ENCODE measurements at regions not wholly inside any gene's neighbourhood (a gene's known extent, or its start where the extent isn't known, plus 50 kb on each side); places are given as distances from the start of the nearest gene placed in this dataset.

GRCh38 chr4:119897260-119897659 is 169.4 kb downstream of the MAD2L1 start:
- Histone ChIP-seq H3K36me3 (ENCODE audit: insufficient read depth, low read length) (no peaks in the 10 kb centered on the region), H3K4me2 (ENCODE audit: low read length) (no peak overlapping the region), H4K20me1 (ENCODE audit: insufficient read depth, low read length) (no peaks in the 10 kb centered on the region), H3K79me2 (ENCODE audit: insufficient read depth, low read depth, low read length) (no peaks in the 10 kb centered on the region), H3K4me1 (ENCODE audit: insufficient read depth, low read length, poor library complexity, severe bottlenecking) (no peaks in the 10 kb centered on the region), H3K27ac (ENCODE audit: low read depth, low read length, poor library complexity, severe bottlenecking) (no peak overlapping the region), H3K9me2 (ENCODE audit: insufficient read depth, low read length) (no peaks in the 10 kb centered on the region), H3K4me3 (ENCODE audit: low read depth, low read length, poor library complexity, severe bottlenecking) (no peak overlapping the region), H3K9me3 (ENCODE audit: low read length) (no peaks in the 10 kb centered on the region), H2AFZ (ENCODE audit: low read length) (no peak overlapping the region)
- ChIA-PET CTCF (ENCODE audit: unreplicated experiment) (no interaction called here), POLR2A (interaction anchor here (0.5 to 1.0 kb wide), 2 partner anchors 35 to 194 kb away, joined by 3 read pairs; no protein-coding TSS in a partner anchor)
- DNase-seq (ENCODE audit: low spot score): no peak
- no TSS peak for BruUV-seq (replicated peaks)
- intact Hi-C loops (cut with micrococcal nuclease; ENCODE audit: unreplicated experiment): no loop called here
- TF ChIP-seq EZH2phosphoT487 (IDR thresholded peaks at IDR 0.05; ENCODE audit: borderline replicate concordance, low read depth, low read length): no peak
- TF ChIP-seq, protein P1, sequence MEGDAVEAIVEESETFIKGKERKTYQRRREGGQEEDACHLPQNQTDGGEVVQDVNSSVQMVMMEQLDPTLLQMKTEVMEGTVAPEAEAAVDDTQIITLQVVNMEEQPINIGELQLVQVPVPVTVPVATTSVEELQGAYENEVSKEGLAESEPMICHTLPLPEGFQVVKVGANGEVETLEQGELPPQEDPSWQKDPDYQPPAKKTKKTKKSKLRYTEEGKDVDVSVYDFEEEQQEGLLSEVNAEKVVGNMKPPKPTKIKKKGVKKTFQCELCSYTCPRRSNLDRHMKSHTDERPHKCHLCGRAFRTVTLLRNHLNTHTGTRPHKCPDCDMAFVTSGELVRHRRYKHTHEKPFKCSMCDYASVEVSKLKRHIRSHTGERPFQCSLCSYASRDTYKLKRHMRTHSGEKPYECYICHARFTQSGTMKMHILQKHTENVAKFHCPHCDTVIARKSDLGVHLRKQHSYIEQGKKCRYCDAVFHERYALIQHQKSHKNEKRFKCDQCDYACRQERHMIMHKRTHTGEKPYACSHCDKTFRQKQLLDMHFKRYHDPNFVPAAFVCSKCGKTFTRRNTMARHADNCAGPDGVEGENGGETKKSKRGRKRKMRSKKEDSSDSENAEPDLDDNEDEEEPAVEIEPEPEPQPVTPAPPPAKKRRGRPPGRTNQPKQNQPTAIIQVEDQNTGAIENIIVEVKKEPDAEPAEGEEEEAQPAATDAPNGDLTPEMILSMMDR (conservative IDR thresholded peaks at IDR 0.05; ENCODE audit: low read length): no peak

GRCh38 chr4:119894650-119895208 is 171.9 kb downstream of the MAD2L1 start:
- Histone ChIP-seq H4K20me1 (ENCODE audit: insufficient read depth, low read length) (no peaks in the 10 kb centered on the region), H3K9me3 (ENCODE audit: low read length) (no peaks in the 10 kb centered on the region), H3K9me2 (ENCODE audit: insufficient read depth, low read length) (no peaks in the 10 kb centered on the region), H3K4me1 (ENCODE audit: insufficient read depth, low read length, poor library complexity, severe bottlenecking) (no peaks in the 10 kb centered on the region), H3K4me2 (ENCODE audit: low read length) (no peak overlapping the region), H3K27ac (ENCODE audit: low read depth, low read length, poor library complexity, severe bottlenecking) (no peak overlapping the region), H3K4me3 (ENCODE audit: low read depth, low read length, poor library complexity, severe bottlenecking) (no peak overlapping the region), H2AFZ (ENCODE audit: low read length) (no peak overlapping the region), H3K79me2 (ENCODE audit: insufficient read depth, low read depth, low read length) (no peaks in the 10 kb centered on the region), H3K36me3 (ENCODE audit: insufficient read depth, low read length) (no peaks in the 10 kb centered on the region)
- intact Hi-C loops (cut with micrococcal nuclease; ENCODE audit: unreplicated experiment): no loop called here
- POLR2A ChIA-PET: interaction anchor here (0.7 kb wide), 1 partner anchor 137 kb away, joined by 3 read pairs; no protein-coding TSS in a partner anchor
- DNase-seq (ENCODE audit: low spot score): no peak
- CTCF ChIA-PET (ENCODE audit: unreplicated experiment): no interaction called here
- BruUV-seq (replicated peaks): no TSS peak
- TF ChIP-seq, protein P1 (conservative IDR thresholded peaks at IDR 0.05; ENCODE audit: low read length): no peak
- no peak for TF ChIP-seq EZH2phosphoT487 (IDR thresholded peaks at IDR 0.05; ENCODE audit: borderline replicate concordance, low read depth, low read length)

DNA sequence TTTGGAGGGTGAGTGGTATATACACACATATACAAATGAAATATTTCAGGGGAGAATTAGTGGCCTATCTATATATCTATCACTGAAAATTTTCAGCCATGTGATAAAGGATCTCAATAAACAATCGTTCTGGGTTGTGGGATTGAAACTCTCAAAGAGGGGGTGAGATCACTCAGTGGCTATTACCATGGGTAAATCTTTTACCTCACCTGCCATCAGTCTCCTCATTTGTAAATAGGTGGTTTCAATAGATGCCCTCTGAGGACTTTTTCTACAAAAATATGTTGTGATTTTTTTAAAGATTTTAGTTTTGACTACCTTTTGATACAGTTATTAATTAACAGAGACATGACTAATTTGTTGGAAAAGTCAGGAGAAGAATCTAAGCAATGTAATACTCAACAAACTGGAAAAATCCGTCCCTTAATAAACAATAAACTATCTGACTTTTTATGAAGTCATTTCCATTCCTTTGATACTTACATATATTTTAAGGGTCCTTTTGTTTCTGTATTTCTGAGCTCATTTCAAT is 192.8 kb downstream of the MAD2L1 start:
- TF ChIP-seq, protein P1 (conservative IDR thresholded peaks at IDR 0.05; ENCODE audit: low read length): no peak
- TF ChIP-seq EZH2phosphoT487 (IDR thresholded peaks at IDR 0.05; ENCODE audit: borderline replicate concordance, low read depth, low read length): no peak
- intact Hi-C loops (cut with micrococcal nuclease; ENCODE audit: unreplicated experiment): no loop called here
- Histone ChIP-seq H3K79me2 (ENCODE audit: insufficient read depth, low read depth, low read length) (no peaks in the 10 kb centered on the region), H2AFZ (ENCODE audit: low read length) (no peak overlapping the region), H3K9me2 (ENCODE audit: insufficient read depth, low read length) (no peaks in the 10 kb centered on the region), H3K4me3 (ENCODE audit: low read depth, low read length, poor library complexity, severe bottlenecking) (no peak overlapping the region), H3K4me1 (ENCODE audit: insufficient read depth, low read length, poor library complexity, severe bottlenecking) (no peaks in the 10 kb centered on the region), H3K4me2 (ENCODE audit: low read length) (no peak overlapping the region), H4K20me1 (ENCODE audit: insufficient read depth, low read length) (no peaks in the 10 kb centered on the region), H3K27ac (ENCODE audit: low read depth, low read length, poor library complexity, severe bottlenecking) (no peak overlapping the region), H3K36me3 (ENCODE audit: insufficient read depth, low read length) (no peaks in the 10 kb centered on the region), H3K9me3 (ENCODE audit: low read length) (no peaks in the 10 kb centered on the region)
- no peak for DNase-seq (ENCODE audit: low spot score)
- POLR2A ChIA-PET: no interaction called here
- CTCF ChIA-PET (ENCODE audit: unreplicated experiment): no interaction called here
- BruUV-seq (replicated peaks): no TSS peak

Measured in OCI-LY7 (cell line).